ENCODE measurements at regions not wholly inside any gene's neighbourhood (a gene's known extent, or its start where the extent isn't known, plus 50 kb on each side); places are given as distances from the start of the nearest gene placed in this dataset.

DNA sequence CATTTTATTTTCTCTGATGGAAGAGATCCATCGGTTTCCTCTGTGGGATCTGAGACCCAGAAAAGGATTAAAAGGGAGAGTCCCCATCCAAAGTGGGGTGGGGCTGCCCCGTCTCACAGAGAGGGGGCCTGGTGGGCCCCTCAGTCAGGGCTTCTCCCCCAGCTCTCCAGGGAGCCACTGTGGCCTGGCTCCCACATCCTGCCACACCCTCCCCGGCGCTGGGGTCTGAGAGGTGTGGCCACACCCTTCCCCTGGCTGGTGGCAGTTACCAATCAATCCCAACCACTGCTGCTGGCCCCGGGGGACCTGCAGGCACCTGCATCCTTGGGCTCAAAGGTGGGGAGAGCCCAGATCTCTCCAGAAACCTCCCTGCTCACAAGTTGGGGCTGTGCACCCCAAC is 161.8 kb upstream of the IQSEC1 start:
- H4K20me1 ChIP-seq (ENCODE audit: insufficient read depth, low read length) = no peaks in the 10 kb centered on the region
- peak overlapping the region; percentile 59; the same call in 1 of the 2 replicates for H2AFZ ChIP-seq (ENCODE audit: low read length)
- BruUV-seq (replicated peaks) = no TSS peak
- H3K9me2 ChIP-seq (ENCODE audit: insufficient read depth, low read length) = no peaks in the 10 kb centered on the region
- no peak for TF ChIP-seq EZH2phosphoT487 (IDR thresholded peaks at IDR 0.05; ENCODE audit: borderline replicate concordance, low read depth, low read length)
- TF ChIP-seq, protein P1, sequence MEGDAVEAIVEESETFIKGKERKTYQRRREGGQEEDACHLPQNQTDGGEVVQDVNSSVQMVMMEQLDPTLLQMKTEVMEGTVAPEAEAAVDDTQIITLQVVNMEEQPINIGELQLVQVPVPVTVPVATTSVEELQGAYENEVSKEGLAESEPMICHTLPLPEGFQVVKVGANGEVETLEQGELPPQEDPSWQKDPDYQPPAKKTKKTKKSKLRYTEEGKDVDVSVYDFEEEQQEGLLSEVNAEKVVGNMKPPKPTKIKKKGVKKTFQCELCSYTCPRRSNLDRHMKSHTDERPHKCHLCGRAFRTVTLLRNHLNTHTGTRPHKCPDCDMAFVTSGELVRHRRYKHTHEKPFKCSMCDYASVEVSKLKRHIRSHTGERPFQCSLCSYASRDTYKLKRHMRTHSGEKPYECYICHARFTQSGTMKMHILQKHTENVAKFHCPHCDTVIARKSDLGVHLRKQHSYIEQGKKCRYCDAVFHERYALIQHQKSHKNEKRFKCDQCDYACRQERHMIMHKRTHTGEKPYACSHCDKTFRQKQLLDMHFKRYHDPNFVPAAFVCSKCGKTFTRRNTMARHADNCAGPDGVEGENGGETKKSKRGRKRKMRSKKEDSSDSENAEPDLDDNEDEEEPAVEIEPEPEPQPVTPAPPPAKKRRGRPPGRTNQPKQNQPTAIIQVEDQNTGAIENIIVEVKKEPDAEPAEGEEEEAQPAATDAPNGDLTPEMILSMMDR (conservative IDR thresholded peaks at IDR 0.05; ENCODE audit: low read length) = no peak
- POLR2A ChIA-PET = no interaction called here
- peak; percentile 86 for DNase-seq (ENCODE audit: low spot score)
- intact Hi-C loops (cut with micrococcal nuclease; ENCODE audit: unreplicated experiment) = loop anchor here (10.0 kb wide), 2 partner anchors 140 to 220 kb away; no protein-coding TSS in a partner anchor
- CTCF ChIA-PET (ENCODE audit: unreplicated experiment) = no interaction called here
- H3K79me2 ChIP-seq (ENCODE audit: insufficient read depth, low read depth, low read length) = no peaks in the 10 kb centered on the region
- peak overlapping the region; percentile 62 for H3K4me2 ChIP-seq (ENCODE audit: low read length)
- peak overlapping the region; percentile 11 for H3K4me3 ChIP-seq (ENCODE audit: low read depth, low read length, poor library complexity, severe bottlenecking)
- H3K27ac ChIP-seq (ENCODE audit: low read depth, low read length, poor library complexity, severe bottlenecking) = peak overlapping the region; percentile 32
- peaks cover 49% of the 10 kb centered on the region for H3K4me1 ChIP-seq (ENCODE audit: insufficient read depth, low read length, poor library complexity, severe bottlenecking)
- no peaks in the 10 kb centered on the region for H3K36me3 ChIP-seq (ENCODE audit: insufficient read depth, low read length)
- no peaks in the 10 kb centered on the region for H3K9me3 ChIP-seq (ENCODE audit: low read length)

DNA sequence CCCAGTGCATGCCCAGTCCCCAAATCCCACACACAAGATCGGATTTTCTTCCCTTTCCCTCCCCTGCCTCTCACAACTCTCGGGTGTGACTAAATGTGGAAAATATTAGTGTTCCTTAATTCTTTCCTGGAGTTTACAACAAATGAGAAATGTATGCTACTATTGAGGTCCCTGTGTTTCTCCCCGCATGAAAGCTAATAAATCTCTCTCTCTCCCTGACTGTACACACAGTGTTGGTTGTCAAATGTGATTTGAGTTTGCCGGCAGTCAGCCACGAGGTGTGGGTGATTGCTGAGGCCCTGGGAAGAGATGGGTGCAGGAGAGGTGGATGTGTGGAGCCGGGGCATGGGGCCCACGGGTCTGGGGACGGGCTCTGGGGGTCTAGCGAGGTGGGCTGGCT is 161.4 kb upstream of the IQSEC1 start:
- no peak for DNase-seq (ENCODE audit: low spot score)
- Histone ChIP-seq H3K27ac (ENCODE audit: low read depth, low read length, poor library complexity, severe bottlenecking) (peak overlapping the region; percentile 32), H4K20me1 (ENCODE audit: insufficient read depth, low read length) (no peaks in the 10 kb centered on the region), H3K9me3 (ENCODE audit: low read length) (no peaks in the 10 kb centered on the region), H3K79me2 (ENCODE audit: insufficient read depth, low read depth, low read length) (no peaks in the 10 kb centered on the region), H3K4me2 (ENCODE audit: low read length) (peak overlapping the region; percentile 62), H3K9me2 (ENCODE audit: insufficient read depth, low read length) (no peaks in the 10 kb centered on the region), H3K36me3 (ENCODE audit: insufficient read depth, low read length) (no peaks in the 10 kb centered on the region), H3K4me3 (ENCODE audit: low read depth, low read length, poor library complexity, severe bottlenecking) (peak overlapping the region; percentile 11), H3K4me1 (ENCODE audit: insufficient read depth, low read length, poor library complexity, severe bottlenecking) (peaks cover 49% of the 10 kb centered on the region), H2AFZ (ENCODE audit: low read length) (peak overlapping the region; percentile 59; the same call in 1 of the 2 replicates)
- CTCF ChIA-PET (ENCODE audit: unreplicated experiment) = no interaction called here
- BruUV-seq (replicated peaks) = no TSS peak
- no peak for TF ChIP-seq EZH2phosphoT487 (IDR thresholded peaks at IDR 0.05; ENCODE audit: borderline replicate concordance, low read depth, low read length)
- TF ChIP-seq, protein P1 (conservative IDR thresholded peaks at IDR 0.05; ENCODE audit: low read length) = no peak
- intact Hi-C loops (cut with micrococcal nuclease; ENCODE audit: unreplicated experiment) = loop anchor here (10.0 kb wide), 2 partner anchors 140 to 220 kb away; no protein-coding TSS in a partner anchor
- POLR2A ChIA-PET = no interaction called here

Measured in OCI-LY7 (cell line).